SK-N-SH treated with all-trans-retinoic acid at 6 μM for 48 hours (cell line): ENCODE measurements at regions not wholly inside any gene's neighbourhood (a gene's known extent, or its start where the extent isn't known, plus 50 kb on each side); places are given as distances from the start of the nearest gene placed in this dataset.

Experiments used
- ATAC-seq: fragments of 200-7000 bp; cut with Tn5 transposase; 3 replicates; pipeline ENCODE4 v1.9.1; 2020; ENCODE audit warnings: mild to moderate bottlenecking, moderate library complexity
- ARNTL ChIP-seq: fragments of 450-650 bp; formaldehyde crosslinking; IDR thresholded peaks from 2 replicates; pipeline ENCODE4 v1.5.0; 2020; ENCODE audit warnings: low read depth, mild to moderate bottlenecking, moderate library complexity, borderline replicate concordance
- BACH2 ChIP-seq: fragments of 250-450 bp; sonication (Bioruptor Pico); IDR thresholded peaks from 2 replicates; pipeline ENCODE4 v1.9.0; 2021; ENCODE audit warnings: mild to moderate bottlenecking, borderline replicate concordance
- CSDC2 ChIP-seq: fragments of 250-450 bp; sonication (Bioruptor Pico); IDR thresholded peaks from 2 replicates; pipeline ENCODE4 v1.5.0; 2020; ENCODE audit warnings: mild to moderate bottlenecking, moderate library complexity
- ESRRG ChIP-seq: fragments of 250-450 bp; sonication (Bioruptor Pico); IDR thresholded peaks from 2 replicates; pipeline ENCODE4 v1.6.1; 2021; ENCODE audit warnings: mild to moderate bottlenecking
- ISL1 ChIP-seq: fragments of 250-450 bp; sonication (Bioruptor Pico); IDR thresholded peaks from 2 replicates; pipeline ENCODE4 v2.1.2; 2022; ENCODE audit warnings: mild to moderate bottlenecking, moderate library complexity
- OSR1 ChIP-seq: fragments of 250-450 bp; sonication (Bioruptor Pico); IDR thresholded peaks from 2 replicates; pipeline ENCODE4 v1.8.0; 2022; ENCODE audit warnings: moderate library complexity, mild to moderate bottlenecking, inconsistent platforms
- PATZ1 ChIP-seq: fragments of 250-450 bp; sonication (Bioruptor Pico); IDR thresholded peaks from 2 replicates; pipeline ENCODE4 v1.8.0; 2020; ENCODE audit warnings: mild to moderate bottlenecking, moderate library complexity, borderline replicate concordance
- POU6F1 ChIP-seq: fragments of 250-450 bp; sonication (Bioruptor Pico); IDR thresholded peaks from 2 replicates; pipeline ENCODE4 v1.8.0; 2021; ENCODE audit warnings: low read depth, mild to moderate bottlenecking, moderate library complexity, borderline replicate concordance
- PPARA ChIP-seq: fragments of 250-450 bp; sonication (Bioruptor Pico); IDR thresholded peaks from 2 replicates; pipeline ENCODE4 v1.5.0; 2020; ENCODE audit warnings: mild to moderate bottlenecking, borderline replicate concordance
- SNAI2 ChIP-seq: fragments of 250-450 bp; sonication (Bioruptor Pico); IDR thresholded peaks from 2 replicates; pipeline ENCODE4 v1.5.0; 2020; ENCODE audit warnings: mild to moderate bottlenecking, moderate library complexity
- TCF4 ChIP-seq: fragments of 250-450 bp; sonication (Bioruptor Pico); IDR thresholded peaks from 2 replicates; pipeline ENCODE4 v1.8.0; 2021; ENCODE audit warnings: mild to moderate bottlenecking, moderate library complexity, borderline replicate concordance
- TOX ChIP-seq: fragments of 250-450 bp; sonication (Bioruptor Pico); IDR thresholded peaks from 2 replicates; pipeline ENCODE4 v1.8.0; 2021; ENCODE audit warnings: mild to moderate bottlenecking, moderate library complexity, borderline replicate concordance
- ZC3H10 ChIP-seq: fragments of 250-450 bp; sonication (Bioruptor Pico); IDR thresholded peaks from 2 replicates; pipeline ENCODE4 v1.5.1; 2021; ENCODE audit warnings: mild to moderate bottlenecking, moderate library complexity
- ZFP3 ChIP-seq: fragments of 250-450 bp; sonication (Bioruptor Pico); IDR thresholded peaks from 2 replicates; pipeline ENCODE4 v1.5.0; 2020; ENCODE audit warnings: mild to moderate bottlenecking, moderate library complexity
- ZNF565 ChIP-seq: fragments of 450-650 bp; formaldehyde crosslinking; conservative IDR thresholded peaks from 2 replicates; pipeline ENCODE4 v1.5.0; 2020; ENCODE audit warnings: low read depth, mild to moderate bottlenecking, moderate library complexity
- ZNF70 ChIP-seq: fragments of 450-650 bp; formaldehyde crosslinking; IDR thresholded peaks from 2 replicates; pipeline ENCODE4 v1.5.0; 2020; ENCODE audit warnings: mild to moderate bottlenecking, moderate library complexity
- ZNF8 ChIP-seq: fragments of 450-650 bp; formaldehyde crosslinking; IDR thresholded peaks from 2 replicates; pipeline ENCODE4 v1.5.0; 2020; ENCODE audit warnings: mild to moderate bottlenecking, moderate library complexity
- TF ChIP-seq, protein P1 (sequence below): fragments of 250-450 bp; sonication (Bioruptor Pico); IDR thresholded peaks from 2 replicates; pipeline ENCODE4 v1.5.1; 2020; ENCODE audit warnings: low read depth, mild to moderate bottlenecking, moderate library complexity
- TF ChIP-seq, protein P2 (sequence below): fragments of 250-450 bp; sonication (Bioruptor Pico); IDR thresholded peaks from 2 replicates; pipeline ENCODE4 v1.5.1; 2021; ENCODE audit warnings: mild to moderate bottlenecking, moderate library complexity
- TF ChIP-seq, protein P3 (sequence below): fragments of 250-450 bp; sonication (Bioruptor Pico); IDR thresholded peaks from 2 replicates; pipeline ENCODE4 v1.5.0; 2020; ENCODE audit warnings: mild to moderate bottlenecking, moderate library complexity

- TF ChIP-seq ARNTL (CRISPR knock-in tag) (no peak), ZFP3 (CRISPR knock-in tag) (no peak), CSDC2 (CRISPR knock-in tag) (no peak), SNAI2 (CRISPR knock-in tag) (no peak), ZC3H10 (CRISPR knock-in tag) (no peak), PATZ1 (CRISPR knock-in tag) (no peak), TCF4 (CRISPR knock-in tag) (no peak), TOX (CRISPR knock-in tag) (no peak), ZNF70 (CRISPR knock-in tag) (no peak), ESRRG (CRISPR knock-in tag) (no peak)
- TF ChIP-seq, all 23 proteins: peak for 0
Observed at GRCh38 chr2:7882296-7882695, 799.6 kb upstream of the ID2 start (continued).

- ATAC-seq, result no peak
- TF ChIP-seq ZNF70 (CRISPR knock-in tag) (peak; percentile 85), OSR1 (CRISPR knock-in tag) (no peak), ZFP3 (CRISPR knock-in tag) (no peak)
Observed at GRCh38 chr2:7884338-7884737, 797.5 kb upstream of the ID2 start.

DNA sequence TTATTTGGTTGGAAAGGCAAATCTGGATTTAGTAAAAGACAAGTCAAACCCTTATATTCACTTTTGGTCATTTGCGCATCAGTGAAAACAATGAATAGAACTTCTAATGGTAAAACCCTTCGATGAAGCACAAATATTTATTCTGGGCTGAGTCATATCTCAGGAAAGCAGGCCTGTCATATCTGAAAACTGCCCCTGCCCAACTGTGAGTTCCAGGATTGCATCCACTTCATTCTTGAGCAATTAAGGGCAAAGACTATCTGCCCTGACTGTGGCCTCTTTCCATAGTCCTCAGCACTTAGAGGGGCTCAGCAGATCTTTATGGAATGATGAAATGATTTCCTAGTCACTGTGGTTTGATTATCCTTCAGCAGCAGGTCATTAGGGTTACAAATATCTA, 795.2 kb upstream of the ID2 start:
- TF ChIP-seq POU6F1 (CRISPR knock-in tag) (no peak), TCF4 (CRISPR knock-in tag) (no peak), BACH2 (CRISPR knock-in tag) (no peak), ARNTL (CRISPR knock-in tag) (no peak), ESRRG (CRISPR knock-in tag) (no peak), OSR1 (CRISPR knock-in tag) (no peak), ZNF565 (no peak)
- TF ChIP-seq, protein P1, sequence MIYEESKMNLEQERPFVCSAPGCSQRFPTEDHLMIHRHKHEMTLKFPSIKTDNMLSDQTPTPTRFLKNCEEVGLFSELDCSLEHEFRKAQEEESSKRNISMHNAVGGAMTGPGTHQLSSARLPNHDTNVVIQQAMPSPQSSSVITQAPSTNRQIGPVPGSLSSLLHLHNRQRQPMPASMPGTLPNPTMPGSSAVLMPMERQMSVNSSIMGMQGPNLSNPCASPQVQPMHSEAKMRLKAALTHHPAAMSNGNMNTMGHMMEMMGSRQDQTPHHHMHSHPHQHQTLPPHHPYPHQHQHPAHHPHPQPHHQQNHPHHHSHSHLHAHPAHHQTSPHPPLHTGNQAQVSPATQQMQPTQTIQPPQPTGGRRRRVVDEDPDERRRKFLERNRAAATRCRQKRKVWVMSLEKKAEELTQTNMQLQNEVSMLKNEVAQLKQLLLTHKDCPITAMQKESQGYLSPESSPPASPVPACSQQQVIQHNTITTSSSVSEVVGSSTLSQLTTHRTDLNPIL (CRISPR knock-in tag), result no peak
- TF ChIP-seq, protein P2, sequence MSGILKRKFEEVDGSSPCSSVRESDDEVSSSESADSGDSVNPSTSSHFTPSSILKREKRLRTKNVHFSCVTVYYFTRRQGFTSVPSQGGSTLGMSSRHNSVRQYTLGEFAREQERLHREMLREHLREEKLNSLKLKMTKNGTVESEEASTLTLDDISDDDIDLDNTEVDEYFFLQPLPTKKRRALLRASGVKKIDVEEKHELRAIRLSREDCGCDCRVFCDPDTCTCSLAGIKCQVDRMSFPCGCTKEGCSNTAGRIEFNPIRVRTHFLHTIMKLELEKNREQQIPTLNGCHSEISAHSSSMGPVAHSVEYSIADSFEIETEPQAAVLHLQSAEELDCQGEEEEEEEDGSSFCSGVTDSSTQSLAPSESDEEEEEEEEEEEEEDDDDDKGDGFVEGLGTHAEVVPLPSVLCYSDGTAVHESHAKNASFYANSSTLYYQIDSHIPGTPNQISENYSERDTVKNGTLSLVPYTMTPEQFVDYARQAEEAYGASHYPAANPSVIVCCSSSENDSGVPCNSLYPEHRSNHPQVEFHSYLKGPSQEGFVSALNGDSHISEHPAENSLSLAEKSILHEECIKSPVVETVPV (CRISPR knock-in tag), result no peak
- TF ChIP-seq, all 23 proteins: peak for 0
- no peak for ATAC-seq

DNA sequence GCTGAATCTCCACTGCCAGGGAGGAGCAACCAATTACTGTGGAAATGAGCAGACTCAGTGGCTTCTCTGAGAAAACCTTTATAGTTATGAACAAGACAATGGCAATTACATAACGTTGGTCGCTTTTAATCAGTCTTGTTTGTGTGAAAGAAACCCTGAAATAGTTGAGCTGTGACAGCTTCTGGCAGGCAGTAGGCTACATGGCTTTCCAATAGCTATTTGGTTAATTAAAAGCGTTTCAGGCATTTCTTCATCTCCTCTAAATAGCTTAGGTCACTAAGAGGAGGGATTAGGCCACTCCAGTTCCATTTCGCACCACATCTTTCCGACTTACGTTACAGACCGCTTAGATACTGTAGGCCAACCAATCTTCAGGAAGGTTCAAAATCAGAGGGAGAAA, 794.4 kb upstream of the ID2 start:
- ATAC-seq, result no peak
- no peak for TF ChIP-seq ARNTL (CRISPR knock-in tag)
- TF ChIP-seq SNAI2 (CRISPR knock-in tag), result no peak
- TF ChIP-seq OSR1 (CRISPR knock-in tag), result no peak
- TF ChIP-seq, protein P3, sequence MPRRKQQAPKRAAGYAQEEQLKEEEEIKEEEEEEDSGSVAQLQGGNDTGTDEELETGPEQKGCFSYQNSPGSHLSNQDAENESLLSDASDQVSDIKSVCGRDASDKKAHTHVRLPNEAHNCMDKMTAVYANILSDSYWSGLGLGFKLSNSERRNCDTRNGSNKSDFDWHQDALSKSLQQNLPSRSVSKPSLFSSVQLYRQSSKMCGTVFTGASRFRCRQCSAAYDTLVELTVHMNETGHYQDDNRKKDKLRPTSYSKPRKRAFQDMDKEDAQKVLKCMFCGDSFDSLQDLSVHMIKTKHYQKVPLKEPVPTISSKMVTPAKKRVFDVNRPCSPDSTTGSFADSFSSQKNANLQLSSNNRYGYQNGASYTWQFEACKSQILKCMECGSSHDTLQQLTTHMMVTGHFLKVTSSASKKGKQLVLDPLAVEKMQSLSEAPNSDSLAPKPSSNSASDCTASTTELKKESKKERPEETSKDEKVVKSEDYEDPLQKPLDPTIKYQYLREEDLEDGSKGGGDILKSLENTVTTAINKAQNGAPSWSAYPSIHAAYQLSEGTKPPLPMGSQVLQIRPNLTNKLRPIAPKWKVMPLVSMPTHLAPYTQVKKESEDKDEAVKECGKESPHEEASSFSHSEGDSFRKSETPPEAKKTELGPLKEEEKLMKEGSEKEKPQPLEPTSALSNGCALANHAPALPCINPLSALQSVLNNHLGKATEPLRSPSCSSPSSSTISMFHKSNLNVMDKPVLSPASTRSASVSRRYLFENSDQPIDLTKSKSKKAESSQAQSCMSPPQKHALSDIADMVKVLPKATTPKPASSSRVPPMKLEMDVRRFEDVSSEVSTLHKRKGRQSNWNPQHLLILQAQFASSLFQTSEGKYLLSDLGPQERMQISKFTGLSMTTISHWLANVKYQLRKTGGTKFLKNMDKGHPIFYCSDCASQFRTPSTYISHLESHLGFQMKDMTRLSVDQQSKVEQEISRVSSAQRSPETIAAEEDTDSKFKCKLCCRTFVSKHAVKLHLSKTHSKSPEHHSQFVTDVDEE (CRISPR knock-in tag), result no peak
- TF ChIP-seq ZNF8 (CRISPR knock-in tag), result no peak
- no peak for TF ChIP-seq TCF4 (CRISPR knock-in tag)
- no peak for TF ChIP-seq ZC3H10 (CRISPR knock-in tag)
- no peak for TF ChIP-seq TOX (CRISPR knock-in tag)
- no peak for TF ChIP-seq ISL1
- TF ChIP-seq PPARA, result no peak
- TF ChIP-seq, all 23 proteins: peak for 0
